SK-N-SH (cell line): ENCODE measurements at regions not wholly inside any gene's neighbourhood (a gene's known extent, or its start where the extent isn't known, plus 50 kb on each side); places are given as distances from the start of the nearest gene placed in this dataset.

Source experiments
- EP300 ChIP-seq, 2 experiments: IDR thresholded peaks; 2 replicates each; pipeline versions ENCODE4 v1.4.0 to v1.6.1; 2012; ENCODE audit warnings: borderline replicate concordance in 1 of 2, low read depth in 1 of 2, low read length in 1 of 2
- EZH2phosphoT487 ChIP-seq: fragments of 200-600 bp; sonication (generic); IDR thresholded peaks from 2 replicates; pipeline ENCODE4 v1.6.1; 2017; ENCODE audit warnings: low read depth, mixed run types, mild to moderate bottlenecking, antibody characterized with exemption, moderate library complexity, borderline replicate concordance
- FOSL2 ChIP-seq: IDR thresholded peaks from 2 replicates; pipeline ENCODE4 v1.4.0; 2012; ENCODE audit warnings: low read depth, mild to moderate bottlenecking, moderate library complexity, borderline replicate concordance
- FOXM1 ChIP-seq: IDR thresholded peaks from 2 replicates; pipeline ENCODE4 v1.4.0; 2012; ENCODE audit warnings: low read depth, mild to moderate bottlenecking
- GABPA ChIP-seq: IDR thresholded peaks from 2 replicates; pipeline ENCODE4 v1.4.0; 2012; ENCODE audit warnings: low read depth, mild to moderate bottlenecking
- NFIC ChIP-seq: IDR thresholded peaks from 2 replicates; pipeline ENCODE4 v1.4.0; 2012; ENCODE audit warnings: borderline replicate concordance
- RFX5 ChIP-seq: IDR thresholded peaks from 2 replicates; pipeline ENCODE4 v1.6.1; 2012; ENCODE audit warnings: mild to moderate bottlenecking, improper control_type of control experiment, low read length
- TCF12 ChIP-seq: IDR thresholded peaks from 2 replicates; pipeline ENCODE4 v1.4.0; 2012
- TEAD4 ChIP-seq: IDR thresholded peaks from 2 replicates; pipeline ENCODE4 v1.4.0; 2012; ENCODE audit warnings: mild to moderate bottlenecking, borderline replicate concordance; ENCODE audit not compliant: insufficient read depth
- YY1 ChIP-seq: IDR thresholded peaks from 2 replicates; pipeline ENCODE4 v1.4.0; 2012; ENCODE audit warnings: low read depth, mild to moderate bottlenecking
- TF ChIP-seq, protein P1 (sequence below): fragments of 200-600 bp; sonication (generic); IDR thresholded peaks from 2 replicates; pipeline ENCODE4 v1.6.1; 2017; ENCODE audit warnings: antibody characterized with exemption, mild to moderate bottlenecking, moderate library complexity
- TF ChIP-seq, protein P2 (sequence below): IDR thresholded peaks from 2 replicates; pipeline ENCODE4 v1.6.1; 2012; ENCODE audit warnings: mild to moderate bottlenecking, low read depth, low read length, moderate library complexity

DNA sequence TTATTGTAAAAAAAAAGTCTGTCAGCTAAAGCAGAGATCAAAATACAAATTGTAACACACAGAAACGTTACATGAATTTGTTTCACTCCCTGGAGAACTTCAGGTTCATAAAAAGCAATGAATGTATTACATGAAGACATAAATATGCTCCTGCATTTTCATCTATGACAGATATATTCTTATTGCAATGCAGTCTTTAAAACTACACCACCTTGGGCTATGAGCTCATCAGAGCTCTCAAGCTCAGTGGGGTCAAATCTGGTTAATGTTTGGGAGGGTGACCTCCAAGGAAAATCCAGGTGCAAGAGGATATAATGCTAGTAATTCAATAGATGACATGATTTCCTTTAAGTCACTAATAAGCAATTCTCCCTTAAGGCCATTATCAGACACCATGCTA, 606.8 kb downstream of the EPHA3 start:
- TF ChIP-seq FOXM1 (no peak), TCF12 (no peak), YY1 (no peak), EP300 (IDR thresholded peaks at IDR 0.05; ENCODE audit: borderline replicate concordance in 1 of 2, low read depth in 1 of 2, low read length in 1 of 2) (no peak), GABPA (no peak), NFIC (no peak), EZH2phosphoT487 (no peak), RFX5 (no peak), FOSL2 (no peak), TEAD4 (no peak)
- TF ChIP-seq, protein P1, sequence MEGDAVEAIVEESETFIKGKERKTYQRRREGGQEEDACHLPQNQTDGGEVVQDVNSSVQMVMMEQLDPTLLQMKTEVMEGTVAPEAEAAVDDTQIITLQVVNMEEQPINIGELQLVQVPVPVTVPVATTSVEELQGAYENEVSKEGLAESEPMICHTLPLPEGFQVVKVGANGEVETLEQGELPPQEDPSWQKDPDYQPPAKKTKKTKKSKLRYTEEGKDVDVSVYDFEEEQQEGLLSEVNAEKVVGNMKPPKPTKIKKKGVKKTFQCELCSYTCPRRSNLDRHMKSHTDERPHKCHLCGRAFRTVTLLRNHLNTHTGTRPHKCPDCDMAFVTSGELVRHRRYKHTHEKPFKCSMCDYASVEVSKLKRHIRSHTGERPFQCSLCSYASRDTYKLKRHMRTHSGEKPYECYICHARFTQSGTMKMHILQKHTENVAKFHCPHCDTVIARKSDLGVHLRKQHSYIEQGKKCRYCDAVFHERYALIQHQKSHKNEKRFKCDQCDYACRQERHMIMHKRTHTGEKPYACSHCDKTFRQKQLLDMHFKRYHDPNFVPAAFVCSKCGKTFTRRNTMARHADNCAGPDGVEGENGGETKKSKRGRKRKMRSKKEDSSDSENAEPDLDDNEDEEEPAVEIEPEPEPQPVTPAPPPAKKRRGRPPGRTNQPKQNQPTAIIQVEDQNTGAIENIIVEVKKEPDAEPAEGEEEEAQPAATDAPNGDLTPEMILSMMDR: no peak
- TF ChIP-seq, protein P2, sequence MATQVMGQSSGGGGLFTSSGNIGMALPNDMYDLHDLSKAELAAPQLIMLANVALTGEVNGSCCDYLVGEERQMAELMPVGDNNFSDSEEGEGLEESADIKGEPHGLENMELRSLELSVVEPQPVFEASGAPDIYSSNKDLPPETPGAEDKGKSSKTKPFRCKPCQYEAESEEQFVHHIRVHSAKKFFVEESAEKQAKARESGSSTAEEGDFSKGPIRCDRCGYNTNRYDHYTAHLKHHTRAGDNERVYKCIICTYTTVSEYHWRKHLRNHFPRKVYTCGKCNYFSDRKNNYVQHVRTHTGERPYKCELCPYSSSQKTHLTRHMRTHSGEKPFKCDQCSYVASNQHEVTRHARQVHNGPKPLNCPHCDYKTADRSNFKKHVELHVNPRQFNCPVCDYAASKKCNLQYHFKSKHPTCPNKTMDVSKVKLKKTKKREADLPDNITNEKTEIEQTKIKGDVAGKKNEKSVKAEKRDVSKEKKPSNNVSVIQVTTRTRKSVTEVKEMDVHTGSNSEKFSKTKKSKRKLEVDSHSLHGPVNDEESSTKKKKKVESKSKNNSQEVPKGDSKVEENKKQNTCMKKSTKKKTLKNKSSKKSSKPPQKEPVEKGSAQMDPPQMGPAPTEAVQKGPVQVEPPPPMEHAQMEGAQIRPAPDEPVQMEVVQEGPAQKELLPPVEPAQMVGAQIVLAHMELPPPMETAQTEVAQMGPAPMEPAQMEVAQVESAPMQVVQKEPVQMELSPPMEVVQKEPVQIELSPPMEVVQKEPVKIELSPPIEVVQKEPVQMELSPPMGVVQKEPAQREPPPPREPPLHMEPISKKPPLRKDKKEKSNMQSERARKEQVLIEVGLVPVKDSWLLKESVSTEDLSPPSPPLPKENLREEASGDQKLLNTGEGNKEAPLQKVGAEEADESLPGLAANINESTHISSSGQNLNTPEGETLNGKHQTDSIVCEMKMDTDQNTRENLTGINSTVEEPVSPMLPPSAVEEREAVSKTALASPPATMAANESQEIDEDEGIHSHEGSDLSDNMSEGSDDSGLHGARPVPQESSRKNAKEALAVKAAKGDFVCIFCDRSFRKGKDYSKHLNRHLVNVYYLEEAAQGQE: no peak
